ENCODE measurements at regions not wholly inside any gene's neighbourhood (a gene's known extent, or its start where the extent isn't known, plus 50 kb on each side); places are given as distances from the start of the nearest gene placed in this dataset.
"Not testable (repeated sequence)": the region's sequence is repeated elsewhere in the genome, so short reads cannot be mapped to it uniquely, and the experiment has no call there.

DNA sequence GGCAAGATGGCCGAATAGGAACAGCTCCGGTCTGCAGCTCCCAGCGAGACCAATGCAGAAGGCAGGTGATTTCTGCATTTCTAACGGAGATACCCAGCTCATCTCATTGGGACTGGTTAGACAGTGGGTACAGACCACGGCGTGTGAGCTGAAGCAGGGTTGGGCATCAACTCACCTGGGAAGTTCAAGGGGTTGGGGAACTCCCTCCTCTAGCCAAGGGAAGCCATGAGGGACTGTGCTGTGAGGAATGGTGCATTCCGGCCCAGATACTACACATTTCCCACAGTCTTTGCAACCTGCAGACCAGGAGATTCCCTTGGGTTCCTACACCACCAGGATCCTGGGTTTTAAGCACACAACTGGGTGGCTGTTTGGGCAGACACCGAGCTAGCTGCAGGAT lies 148.0 kb upstream of the PDE4D start:
- not testable (repeated sequence) for DNase-seq

DNA sequence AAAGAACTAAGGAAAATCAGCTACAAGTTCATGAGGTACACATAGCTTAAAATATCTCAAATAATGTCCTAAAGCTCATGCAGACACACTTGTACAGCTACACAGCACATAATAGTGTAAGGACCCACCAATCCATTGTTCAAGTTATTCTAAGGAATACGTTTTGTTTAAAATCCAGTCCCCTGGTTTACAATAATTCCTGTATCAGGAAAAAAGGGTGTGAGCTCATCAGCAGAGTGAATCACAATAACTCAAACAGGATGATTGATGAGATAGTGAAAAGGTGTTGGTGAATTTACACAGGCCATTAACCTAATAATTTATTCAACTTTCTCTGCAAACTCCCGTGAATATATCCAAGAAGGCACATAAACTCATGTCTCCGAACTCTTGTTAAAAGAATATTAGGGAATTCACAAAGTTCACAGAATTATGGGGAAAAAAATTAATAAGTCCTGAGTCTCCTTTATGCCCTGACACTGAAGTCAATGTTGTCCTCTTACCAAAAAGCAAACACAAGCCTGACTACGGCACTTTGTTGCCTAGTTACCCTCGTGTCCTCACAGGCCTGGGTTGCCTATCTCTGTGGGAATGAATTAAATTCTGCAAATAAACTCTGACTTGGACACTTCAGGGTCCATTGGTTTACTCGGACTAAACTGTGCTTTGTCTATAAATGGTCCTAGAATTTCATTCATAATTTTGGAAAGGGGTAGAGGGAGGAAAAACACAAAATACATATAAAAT lies 142.8 kb upstream of the PDE4D start:
- DNase-seq: no peak

DNA sequence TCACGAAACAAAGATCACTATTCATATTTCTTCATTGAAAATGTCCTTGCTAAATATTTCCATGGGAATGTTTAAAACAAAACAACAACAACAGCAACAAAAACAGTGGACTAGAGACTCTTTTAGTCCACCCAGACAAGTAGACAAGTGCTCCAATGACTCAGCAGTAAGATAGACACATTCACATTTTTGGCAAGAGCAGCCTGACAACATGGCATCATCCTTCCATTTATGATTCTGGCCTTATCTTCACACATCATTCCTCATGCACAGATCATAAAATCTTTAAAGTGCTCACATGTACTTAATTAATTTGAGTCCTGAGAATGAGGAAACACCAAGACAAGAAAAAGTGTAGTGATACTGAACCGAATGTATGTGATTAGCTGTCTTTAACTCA lies 132.6 kb upstream of the PDE4D start:
- DNase-seq: peak in 1 of 2 experiments; percentile 29

DNA sequence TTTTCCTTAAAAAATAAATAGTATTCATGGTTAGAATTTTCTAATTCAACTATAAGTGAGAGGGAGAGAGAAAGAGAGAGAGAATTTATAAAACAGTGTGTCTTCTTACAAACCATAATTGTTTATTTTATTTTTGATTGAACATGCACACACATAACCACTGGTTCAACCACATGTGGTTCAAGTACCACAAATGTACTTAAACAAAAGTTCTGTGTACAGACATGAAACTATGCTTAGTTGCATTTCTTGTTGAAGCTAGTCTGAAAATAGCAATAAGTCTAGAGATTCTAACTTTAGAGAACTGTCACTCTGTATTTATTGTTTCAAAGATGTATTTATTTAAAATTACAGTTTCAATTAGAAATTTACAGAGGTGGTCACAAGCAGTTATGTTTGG lies 130.6 kb upstream of the PDE4D start:
- DNase-seq: no peak

GRCh38 chr5:60023255-60023654 lies 129.7 kb upstream of the PDE4D start:
- no peak for DNase-seq

DNA sequence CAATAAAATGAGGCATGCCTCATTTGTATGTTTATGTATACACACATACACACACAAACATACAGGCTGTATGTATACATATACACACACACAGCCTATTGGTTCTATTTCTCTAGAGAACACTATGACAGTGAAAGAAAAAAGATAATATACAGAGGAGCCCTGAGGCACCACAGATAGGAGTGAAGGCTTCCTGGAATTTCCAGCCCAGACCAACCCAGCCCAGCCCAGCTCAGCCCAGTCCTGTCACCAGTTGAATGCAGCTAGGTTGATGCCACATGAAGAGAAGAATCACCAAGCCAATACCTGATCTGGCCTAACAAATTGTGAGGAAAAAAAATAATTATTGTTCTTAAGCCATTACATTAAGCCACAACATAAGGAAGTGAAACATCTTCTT lies 126.9 kb upstream of the PDE4D start:
- DNase-seq: no peak

GRCh38 chr5:60018960-60019359 lies 125.4 kb upstream of the PDE4D start:
- DNase-seq: not testable (repeated sequence)

GRCh38 chr5:60018091-60018490 lies 124.6 kb upstream of the PDE4D start:
- no peak for DNase-seq

DNA sequence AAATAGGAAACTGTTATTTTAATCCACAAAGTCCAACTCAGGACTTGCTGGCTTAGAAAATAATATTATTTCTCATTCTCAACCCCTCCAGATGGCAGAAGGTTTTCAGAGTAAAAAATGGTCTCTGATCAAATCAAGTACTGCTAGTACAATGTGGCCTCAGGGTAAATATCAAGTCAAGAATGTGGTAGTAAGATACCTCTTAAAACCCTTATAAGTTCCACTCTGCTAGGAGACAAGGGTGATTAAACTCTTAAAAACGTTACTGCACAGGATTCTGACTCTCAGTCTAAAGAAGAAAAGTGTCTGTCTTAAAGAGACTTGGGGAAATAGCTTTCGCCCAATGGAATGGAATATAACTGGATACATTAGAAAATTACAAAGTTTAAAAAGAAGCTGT lies 120.8 kb upstream of the PDE4D start:
- DNase-seq: no peak

DNA sequence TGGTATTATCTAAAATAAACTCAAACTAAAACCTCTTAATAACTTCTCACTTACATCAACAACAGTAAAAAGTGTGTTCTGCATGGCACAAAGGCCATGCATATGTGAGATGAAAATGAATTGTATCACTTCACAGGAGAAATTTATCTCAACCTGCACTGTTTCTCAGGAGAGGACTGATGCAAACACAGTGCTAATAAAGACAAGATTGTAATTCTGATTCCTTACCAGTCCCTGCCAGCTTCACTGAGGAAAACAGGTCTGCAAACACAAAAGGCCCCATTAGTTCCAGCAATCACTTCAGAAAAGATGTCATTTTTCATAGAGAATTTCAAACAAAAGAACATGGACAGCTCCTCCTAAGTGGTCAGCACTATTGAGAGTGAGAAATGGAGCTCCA lies 117.3 kb upstream of the PDE4D start:
- no peak for DNase-seq

DNA sequence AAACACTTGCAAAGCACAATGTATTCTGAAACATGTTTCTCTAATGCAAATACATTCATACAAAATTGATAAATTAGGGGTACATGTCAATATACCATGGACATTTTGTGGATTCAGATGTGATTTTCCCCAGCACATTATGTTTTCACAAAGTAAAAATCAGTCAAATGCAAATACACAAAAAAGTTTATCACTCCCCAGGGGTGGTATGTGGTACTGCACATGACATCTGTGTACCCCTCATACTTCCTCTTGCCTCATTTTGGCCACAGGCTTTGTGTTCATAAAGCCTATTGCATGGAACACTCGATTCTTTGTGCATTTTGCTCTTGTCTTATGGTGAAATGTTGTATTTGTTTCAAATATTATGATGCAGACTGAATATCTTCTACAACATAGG lies 116.8 kb upstream of the PDE4D start:
- no peak for DNase-seq

GRCh38 chr5:60007729-60008128 lies 114.2 kb upstream of the PDE4D start:
- DNase-seq: no peak

DNA sequence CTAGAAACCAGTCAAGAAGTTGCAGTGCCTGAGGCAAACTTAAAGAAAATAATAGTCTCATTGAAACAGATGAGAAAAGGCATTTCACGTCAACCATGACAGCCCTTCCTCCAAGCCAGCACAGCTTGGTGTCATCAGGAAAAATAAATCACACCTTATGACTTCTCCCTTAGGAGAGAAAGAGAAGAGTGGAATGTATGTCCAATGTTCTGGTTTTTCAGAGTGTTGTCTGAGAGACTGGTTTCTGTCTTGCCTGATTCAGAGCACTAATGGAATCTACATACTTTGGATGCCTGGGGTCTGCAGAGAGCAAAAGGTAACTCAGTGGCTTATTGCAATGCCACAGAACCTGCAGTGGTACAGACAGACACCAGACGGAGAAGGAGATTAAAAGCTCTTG lies 105.5 kb upstream of the PDE4D start:
- DNase-seq: no peak

DNA sequence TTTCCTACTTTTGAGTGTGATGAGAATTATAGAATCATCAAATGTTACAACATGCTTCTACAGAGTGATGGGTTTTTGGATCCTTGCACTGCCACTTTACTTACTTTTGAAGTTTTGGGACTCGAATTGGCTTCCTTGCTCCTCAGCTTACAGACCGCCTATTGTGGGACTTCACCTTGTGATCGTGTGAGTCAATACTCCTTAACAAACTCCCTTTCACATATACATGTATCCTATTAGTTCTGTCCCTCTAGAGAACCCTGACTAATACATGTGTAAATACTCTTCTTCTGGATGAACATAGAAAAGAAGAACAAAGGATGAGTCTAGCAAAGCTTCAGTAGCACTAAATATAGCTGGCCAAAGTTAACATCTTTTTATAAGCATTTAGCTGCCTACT lies 98.7 kb upstream of the PDE4D start:
- DNase-seq: no peak

- DNase-seq: no peak
Observed at GRCh38 chr5:59988396-59988795, 94.9 kb upstream of the PDE4D start.

DNA sequence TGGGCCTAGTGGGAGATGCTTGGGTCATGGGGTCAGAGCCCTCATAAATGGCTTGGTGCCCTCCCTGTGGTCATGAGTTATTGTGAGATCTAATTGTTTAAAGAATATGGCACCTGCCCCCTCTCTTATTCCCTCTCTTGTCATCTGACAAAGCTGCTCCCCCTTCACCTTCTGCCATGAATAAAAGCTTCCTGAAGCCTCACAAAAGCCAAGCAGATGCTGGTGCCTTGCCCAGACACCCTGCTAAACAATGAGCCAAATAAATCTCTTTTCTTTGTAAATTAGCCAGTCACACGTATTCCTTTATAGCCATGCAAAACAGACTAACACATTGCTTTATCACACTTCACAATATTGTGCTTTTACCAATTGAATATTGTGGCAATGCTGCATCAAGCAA lies 82.8 kb upstream of the PDE4D start:
- no peak for DNase-seq

DNA sequence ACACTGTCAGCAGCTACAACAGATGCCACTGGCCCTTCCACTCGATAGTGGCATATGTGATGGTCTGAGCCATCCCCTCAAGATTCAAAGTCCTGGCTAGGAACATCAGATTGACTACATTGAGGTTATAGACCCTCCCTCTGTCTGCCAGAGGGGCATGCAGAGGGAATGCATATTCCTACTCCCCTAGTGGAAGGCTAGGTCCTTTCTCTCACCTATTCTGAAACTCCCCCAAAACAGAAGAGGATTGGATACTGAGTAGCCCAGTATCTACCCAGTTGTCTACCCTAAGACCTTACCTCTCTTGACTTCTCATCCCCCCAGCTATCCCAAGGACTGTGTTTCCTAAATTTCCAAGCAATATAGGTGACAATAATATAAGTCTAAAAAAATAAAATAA lies 78.5 kb upstream of the PDE4D start:
- peak in 1 of 2 experiments; percentile 20 for DNase-seq

GRCh38 chr5:59959330-59959729 lies 65.8 kb upstream of the PDE4D start:
- DNase-seq: no peak

DNA sequence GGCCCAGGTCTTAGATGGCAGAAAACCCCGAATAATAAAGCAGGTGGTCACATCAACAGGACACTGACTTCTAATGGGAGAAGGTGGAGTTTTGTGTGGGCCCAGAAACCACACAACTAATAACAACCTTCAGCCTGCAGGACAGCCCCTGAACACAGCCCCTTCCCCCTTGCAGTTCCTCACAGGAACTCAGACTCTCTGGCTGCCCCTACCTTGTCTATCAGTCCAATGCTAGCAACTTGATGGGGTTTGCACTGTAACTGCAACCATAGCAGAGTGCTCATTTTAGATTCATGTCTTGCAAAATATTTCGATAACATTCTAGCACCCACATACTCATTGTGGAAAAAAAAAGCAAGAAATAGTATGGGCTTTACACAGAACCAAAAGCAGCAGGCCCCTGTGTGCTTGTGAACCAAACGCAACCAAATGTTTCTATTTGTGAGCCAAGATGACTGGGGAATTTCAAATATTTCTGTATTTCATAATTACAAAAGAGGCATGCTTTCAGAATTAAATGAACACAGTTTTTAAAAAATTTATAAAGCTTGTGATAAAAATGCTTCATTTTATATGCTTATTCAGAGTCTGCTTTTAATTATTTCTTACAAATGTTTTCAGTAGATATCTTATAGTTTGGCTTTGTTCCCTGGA lies 62.7 kb upstream of the PDE4D start:
- DNase-seq: no peak

DNA sequence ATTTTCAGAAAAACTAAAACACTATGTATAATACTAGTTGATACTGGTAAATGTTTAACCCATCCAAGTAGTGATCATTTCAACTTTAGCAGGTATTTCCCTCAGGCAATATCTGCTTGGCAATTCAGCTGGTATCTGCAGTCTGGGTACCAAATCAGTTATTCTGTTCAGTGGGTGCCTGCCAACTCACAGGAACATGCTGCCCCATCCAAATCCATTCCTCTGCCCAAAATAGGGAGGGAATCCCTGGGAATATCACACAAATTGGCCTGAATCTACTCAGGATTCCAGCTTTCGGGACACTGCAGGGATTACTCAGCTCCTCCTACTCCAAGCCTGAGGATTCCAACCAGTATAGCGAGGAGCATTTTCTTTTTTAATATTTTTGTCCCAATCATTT lies 61.7 kb upstream of the PDE4D start:
- peak in 1 of 2 experiments; percentile 34 for DNase-seq

GRCh38 chr5:59943452-59944113 lies 50.1 kb upstream of the PDE4D start:
- DNase-seq: no peak
